ENCODE measurements at regions not wholly inside any gene's neighbourhood (a gene's known extent, or its start where the extent isn't known, plus 50 kb on each side); places are given as distances from the start of the nearest gene placed in this dataset.

DNA sequence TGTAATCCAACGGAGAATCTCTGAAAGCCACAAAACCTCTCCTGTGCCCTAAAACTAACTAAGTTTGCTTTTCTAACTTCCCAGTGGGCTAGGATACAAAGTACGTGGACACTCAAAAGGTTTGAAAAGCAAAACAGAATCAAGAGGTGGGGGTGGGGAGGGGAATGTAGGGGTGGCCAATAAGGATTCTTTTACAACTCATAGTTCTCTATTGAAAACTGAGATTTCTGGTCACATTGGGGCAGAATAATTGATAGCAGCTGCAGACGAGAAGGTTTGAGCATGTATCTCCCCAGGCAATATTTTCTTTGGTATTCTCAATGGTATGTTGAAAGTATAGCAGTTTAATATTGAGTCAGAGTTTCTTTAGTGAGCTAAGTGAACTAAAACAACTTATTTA is 376.7 kb upstream of the CITED2 start:
- no peaks in the 10 kb centered on the region for H3F3A ChIP-seq (ENCODE audit: insufficient read depth, low read length, poor library complexity, severe bottlenecking)
- no peak overlapping the region for H3K27ac ChIP-seq (ENCODE audit: low read length)
- H3K4me2 ChIP-seq (ENCODE audit: low read length) = no peak overlapping the region
- H3K9me2 ChIP-seq (ENCODE audit: insufficient read depth, low read length) = no peaks in the 10 kb centered on the region
- TF ChIP-seq EP300 (conservative IDR thresholded peaks at IDR 0.05; ENCODE audit: poor library complexity, severe bottlenecking) (no peak), TAF1 (IDR thresholded peaks at IDR 0.05; ENCODE audit: low read depth) (no peak), SMC3 (conservative IDR thresholded peaks at IDR 0.05; ENCODE audit: poor library complexity) (no peak), POLR2AphosphoS5 (IDR thresholded peaks at IDR 0.05) (no peak), MXI1 (conservative IDR thresholded peaks at IDR 0.05; ENCODE audit: poor library complexity, severe bottlenecking) (no peak), EZH2 (IDR thresholded peaks at IDR 0.05; ENCODE audit: borderline replicate concordance, insufficient read depth, low read length, poor library complexity, severe bottlenecking) (no peak), RAD21 (conservative IDR thresholded peaks at IDR 0.05) (no peak)
- TF ChIP-seq, protein P1, sequence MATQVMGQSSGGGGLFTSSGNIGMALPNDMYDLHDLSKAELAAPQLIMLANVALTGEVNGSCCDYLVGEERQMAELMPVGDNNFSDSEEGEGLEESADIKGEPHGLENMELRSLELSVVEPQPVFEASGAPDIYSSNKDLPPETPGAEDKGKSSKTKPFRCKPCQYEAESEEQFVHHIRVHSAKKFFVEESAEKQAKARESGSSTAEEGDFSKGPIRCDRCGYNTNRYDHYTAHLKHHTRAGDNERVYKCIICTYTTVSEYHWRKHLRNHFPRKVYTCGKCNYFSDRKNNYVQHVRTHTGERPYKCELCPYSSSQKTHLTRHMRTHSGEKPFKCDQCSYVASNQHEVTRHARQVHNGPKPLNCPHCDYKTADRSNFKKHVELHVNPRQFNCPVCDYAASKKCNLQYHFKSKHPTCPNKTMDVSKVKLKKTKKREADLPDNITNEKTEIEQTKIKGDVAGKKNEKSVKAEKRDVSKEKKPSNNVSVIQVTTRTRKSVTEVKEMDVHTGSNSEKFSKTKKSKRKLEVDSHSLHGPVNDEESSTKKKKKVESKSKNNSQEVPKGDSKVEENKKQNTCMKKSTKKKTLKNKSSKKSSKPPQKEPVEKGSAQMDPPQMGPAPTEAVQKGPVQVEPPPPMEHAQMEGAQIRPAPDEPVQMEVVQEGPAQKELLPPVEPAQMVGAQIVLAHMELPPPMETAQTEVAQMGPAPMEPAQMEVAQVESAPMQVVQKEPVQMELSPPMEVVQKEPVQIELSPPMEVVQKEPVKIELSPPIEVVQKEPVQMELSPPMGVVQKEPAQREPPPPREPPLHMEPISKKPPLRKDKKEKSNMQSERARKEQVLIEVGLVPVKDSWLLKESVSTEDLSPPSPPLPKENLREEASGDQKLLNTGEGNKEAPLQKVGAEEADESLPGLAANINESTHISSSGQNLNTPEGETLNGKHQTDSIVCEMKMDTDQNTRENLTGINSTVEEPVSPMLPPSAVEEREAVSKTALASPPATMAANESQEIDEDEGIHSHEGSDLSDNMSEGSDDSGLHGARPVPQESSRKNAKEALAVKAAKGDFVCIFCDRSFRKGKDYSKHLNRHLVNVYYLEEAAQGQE (IDR thresholded peaks at IDR 0.05; ENCODE audit: borderline replicate concordance) = no peak
- TF ChIP-seq, protein P2, sequence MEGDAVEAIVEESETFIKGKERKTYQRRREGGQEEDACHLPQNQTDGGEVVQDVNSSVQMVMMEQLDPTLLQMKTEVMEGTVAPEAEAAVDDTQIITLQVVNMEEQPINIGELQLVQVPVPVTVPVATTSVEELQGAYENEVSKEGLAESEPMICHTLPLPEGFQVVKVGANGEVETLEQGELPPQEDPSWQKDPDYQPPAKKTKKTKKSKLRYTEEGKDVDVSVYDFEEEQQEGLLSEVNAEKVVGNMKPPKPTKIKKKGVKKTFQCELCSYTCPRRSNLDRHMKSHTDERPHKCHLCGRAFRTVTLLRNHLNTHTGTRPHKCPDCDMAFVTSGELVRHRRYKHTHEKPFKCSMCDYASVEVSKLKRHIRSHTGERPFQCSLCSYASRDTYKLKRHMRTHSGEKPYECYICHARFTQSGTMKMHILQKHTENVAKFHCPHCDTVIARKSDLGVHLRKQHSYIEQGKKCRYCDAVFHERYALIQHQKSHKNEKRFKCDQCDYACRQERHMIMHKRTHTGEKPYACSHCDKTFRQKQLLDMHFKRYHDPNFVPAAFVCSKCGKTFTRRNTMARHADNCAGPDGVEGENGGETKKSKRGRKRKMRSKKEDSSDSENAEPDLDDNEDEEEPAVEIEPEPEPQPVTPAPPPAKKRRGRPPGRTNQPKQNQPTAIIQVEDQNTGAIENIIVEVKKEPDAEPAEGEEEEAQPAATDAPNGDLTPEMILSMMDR (IDR thresholded peaks at IDR 0.05; ENCODE audit: poor library complexity, severe bottlenecking) = no peak
- H3K9me3 ChIP-seq (ENCODE audit: low read length) = no peaks in the 10 kb centered on the region
- no peak overlapping the region for H3K4me3 ChIP-seq (ENCODE audit: low read length)
- no peaks in the 10 kb centered on the region for H3K27me3 ChIP-seq (ENCODE audit: insufficient read depth, low read depth, low read length)
- H2AFZ ChIP-seq (ENCODE audit: low read depth, low read length) = no peak overlapping the region
- no peak overlapping the region for H3K9ac ChIP-seq (ENCODE audit: low read length)
- no peaks in the 10 kb centered on the region for H4K20me1 ChIP-seq (ENCODE audit: insufficient read depth)
- no peaks in the 10 kb centered on the region for H3K36me3 ChIP-seq (ENCODE audit: insufficient read depth, low read length)
- no peaks in the 10 kb centered on the region for H3K79me2 ChIP-seq (replicated peaks; ENCODE audit: insufficient read depth, low read length)

- H2AFZ ChIP-seq (ENCODE audit: low read depth, low read length) = no peak overlapping the region
- no peak for TF ChIP-seq SMC3 (conservative IDR thresholded peaks at IDR 0.05; ENCODE audit: poor library complexity)
- no peak for TF ChIP-seq EZH2 (IDR thresholded peaks at IDR 0.05; ENCODE audit: borderline replicate concordance, insufficient read depth, low read length, poor library complexity, severe bottlenecking)
- no peak for TF ChIP-seq EP300 (conservative IDR thresholded peaks at IDR 0.05; ENCODE audit: poor library complexity, severe bottlenecking)
- no peak for TF ChIP-seq RAD21 (conservative IDR thresholded peaks at IDR 0.05)
- TF ChIP-seq TAF1 (IDR thresholded peaks at IDR 0.05; ENCODE audit: low read depth) = no peak
- TF ChIP-seq, protein P1 (IDR thresholded peaks at IDR 0.05; ENCODE audit: borderline replicate concordance) = no peak
- TF ChIP-seq MXI1 (conservative IDR thresholded peaks at IDR 0.05; ENCODE audit: poor library complexity, severe bottlenecking) = no peak
- TF ChIP-seq, protein P2 (IDR thresholded peaks at IDR 0.05; ENCODE audit: poor library complexity, severe bottlenecking) = no peak
- no peaks in the 10 kb centered on the region for H4K20me1 ChIP-seq (ENCODE audit: insufficient read depth)
- no peak overlapping the region for H3K9ac ChIP-seq (ENCODE audit: low read length)
- no peaks in the 10 kb centered on the region for H3K9me3 ChIP-seq (ENCODE audit: low read length)
- H3F3A ChIP-seq (ENCODE audit: insufficient read depth, low read length, poor library complexity, severe bottlenecking) = no peaks in the 10 kb centered on the region
- no peaks in the 10 kb centered on the region for H3K36me3 ChIP-seq (ENCODE audit: insufficient read depth, low read length)
- no peaks in the 10 kb centered on the region for H3K79me2 ChIP-seq (replicated peaks; ENCODE audit: insufficient read depth, low read length)
- no peaks in the 10 kb centered on the region for H3K27me3 ChIP-seq (ENCODE audit: insufficient read depth, low read depth, low read length)
- no peak overlapping the region for H3K4me2 ChIP-seq (ENCODE audit: low read length)
- H3K9me2 ChIP-seq (ENCODE audit: insufficient read depth, low read length) = no peaks in the 10 kb centered on the region
- H3K4me3 ChIP-seq (ENCODE audit: low read length) = no peak overlapping the region
- no peak overlapping the region for H3K27ac ChIP-seq (ENCODE audit: low read length)
Measured at GRCh38 chr6:139748353-139749146, 374.1 kb upstream of the CITED2 start.

All from neural cell (in vitro differentiated cells).